HFF-Myc (cell line): ENCODE measurements at regions not wholly inside any gene's neighbourhood (a gene's known extent, or its start where the extent isn't known, plus 50 kb on each side); places are given as distances from the start of the nearest gene placed in this dataset.

Experiments
- DNase-seq: peaks from one replicate; pipeline ENCODE4 v3.0.0-alpha.2; 2011; ENCODE audit warnings: low read depth; ENCODE audit errors: extremely low read depth
- H3K4me3 ChIP-seq: replicated peaks from 2 replicates; pipeline ENCODE4 v1.5.1; 2011; ENCODE audit warnings: low read depth, mild to moderate bottlenecking, control low read depth, low read length
- TF ChIP-seq, protein P1 (sequence below): IDR thresholded peaks from 2 replicates; pipeline ENCODE4 v1.5.1; 2012; ENCODE audit warnings: mild to moderate bottlenecking, low read depth, low read length, control low read depth; ENCODE audit errors: missing control alignments

GRCh38 chr11:70729949-70730348 lies 331.6 kb downstream of the CTTN start:
- no peak for DNase-seq
- no peak overlapping the region for H3K4me3 ChIP-seq
- TF ChIP-seq, protein P1, sequence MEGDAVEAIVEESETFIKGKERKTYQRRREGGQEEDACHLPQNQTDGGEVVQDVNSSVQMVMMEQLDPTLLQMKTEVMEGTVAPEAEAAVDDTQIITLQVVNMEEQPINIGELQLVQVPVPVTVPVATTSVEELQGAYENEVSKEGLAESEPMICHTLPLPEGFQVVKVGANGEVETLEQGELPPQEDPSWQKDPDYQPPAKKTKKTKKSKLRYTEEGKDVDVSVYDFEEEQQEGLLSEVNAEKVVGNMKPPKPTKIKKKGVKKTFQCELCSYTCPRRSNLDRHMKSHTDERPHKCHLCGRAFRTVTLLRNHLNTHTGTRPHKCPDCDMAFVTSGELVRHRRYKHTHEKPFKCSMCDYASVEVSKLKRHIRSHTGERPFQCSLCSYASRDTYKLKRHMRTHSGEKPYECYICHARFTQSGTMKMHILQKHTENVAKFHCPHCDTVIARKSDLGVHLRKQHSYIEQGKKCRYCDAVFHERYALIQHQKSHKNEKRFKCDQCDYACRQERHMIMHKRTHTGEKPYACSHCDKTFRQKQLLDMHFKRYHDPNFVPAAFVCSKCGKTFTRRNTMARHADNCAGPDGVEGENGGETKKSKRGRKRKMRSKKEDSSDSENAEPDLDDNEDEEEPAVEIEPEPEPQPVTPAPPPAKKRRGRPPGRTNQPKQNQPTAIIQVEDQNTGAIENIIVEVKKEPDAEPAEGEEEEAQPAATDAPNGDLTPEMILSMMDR: no peak

DNA sequence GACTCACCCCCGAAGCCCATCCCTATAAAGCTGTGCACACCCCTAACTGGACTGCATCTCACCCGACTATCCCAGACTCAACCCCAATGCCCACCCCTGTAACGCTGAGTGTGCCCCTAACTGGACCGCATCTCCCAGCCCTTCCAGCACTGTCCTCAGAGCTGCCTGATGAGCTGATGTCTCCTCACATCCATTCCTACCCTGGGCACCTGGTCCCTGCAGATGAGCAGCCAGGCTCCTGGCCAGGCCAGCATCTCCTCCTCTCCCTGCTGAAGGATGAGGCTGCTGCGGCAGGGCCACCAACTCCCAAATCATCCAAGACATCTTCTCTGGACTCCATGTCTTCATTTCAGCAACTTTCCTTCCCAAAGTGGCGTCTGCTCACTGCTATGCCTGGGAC lies 332.1 kb downstream of the CTTN start:
- no peak for DNase-seq

GRCh38 chr11:70731271-70732022 lies 333.1 kb downstream of the CTTN start:
- no peak overlapping the region for H3K4me3 ChIP-seq
- DNase-seq: no peak
- TF ChIP-seq, protein P1: no peak

More for the DNA sequence above, 332.1 kb downstream of the CTTN start:
- TF ChIP-seq, protein P1: no peak
- H3K4me3 ChIP-seq: no peak overlapping the region

DNA sequence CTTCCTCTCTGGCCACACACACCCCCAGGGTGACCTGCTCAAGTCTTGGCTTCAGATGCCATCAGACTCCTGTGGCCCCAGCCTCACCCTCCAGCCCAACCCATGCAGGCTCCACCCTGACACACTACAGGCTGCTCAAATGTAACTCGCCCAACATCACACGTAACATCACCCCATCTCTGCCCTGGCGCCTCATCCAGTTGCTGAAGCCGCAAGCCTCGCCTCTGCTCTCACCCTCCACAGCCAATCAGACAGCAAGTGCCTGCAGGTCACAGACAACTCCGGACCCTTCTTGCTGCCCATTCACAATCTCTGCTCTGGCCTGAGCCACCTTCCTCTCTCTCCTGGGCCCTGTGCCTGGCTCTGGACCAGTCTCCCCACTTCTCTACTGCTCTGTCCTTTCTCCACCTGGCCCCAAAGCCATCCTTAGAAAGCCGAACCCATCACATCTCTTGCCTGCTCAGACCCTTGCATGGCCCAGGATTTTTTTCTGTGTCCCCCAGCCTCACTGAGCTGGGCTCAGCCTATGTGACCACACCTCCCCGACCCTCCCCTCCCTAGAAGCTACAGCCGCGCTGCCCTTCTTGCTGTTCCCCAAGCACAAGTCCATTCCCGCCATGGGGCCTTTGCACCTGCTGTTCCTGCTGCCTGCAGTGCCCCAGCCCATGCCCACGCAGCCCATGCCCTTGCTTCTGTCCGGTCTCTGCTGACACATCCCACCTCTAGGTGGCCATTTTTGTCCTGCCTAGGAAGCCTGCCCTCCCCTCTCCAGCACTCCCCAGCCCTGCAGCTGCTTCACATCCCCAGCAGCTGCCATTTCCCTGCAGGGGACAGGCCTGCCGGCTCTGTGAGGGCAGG lies 333.9 kb downstream of the CTTN start:
- no peak for DNase-seq
- TF ChIP-seq, protein P1: no peak
- H3K4me3 ChIP-seq: no peak overlapping the region

GRCh38 chr11:70732881-70733196 lies 334.5 kb downstream of the CTTN start:
- DNase-seq: no peak
- no peak overlapping the region for H3K4me3 ChIP-seq
- TF ChIP-seq, protein P1: no peak

GRCh38 chr11:70733327-70734325 lies 335.3 kb downstream of the CTTN start:
- TF ChIP-seq, protein P1: no peak
- DNase-seq: no peak
- no peak overlapping the region for H3K4me3 ChIP-seq
